PFSK-1 (cell line): ENCODE measurements at regions not wholly inside any gene's neighbourhood (a gene's known extent, or its start where the extent isn't known, plus 50 kb on each side); places are given as distances from the start of the nearest gene placed in this dataset.

Experiments
- FOXP2 ChIP-seq: optimal IDR thresholded peaks from 2 replicates; pipeline ENCODE3; 2011; ENCODE audit warnings: borderline replicate concordance, control low read depth, inconsistent platforms; ENCODE audit not compliant: insufficient read depth; ENCODE audit errors: extremely low read length, extremely low read depth
- POLR2AphosphoS5 ChIP-seq: IDR thresholded peaks from 2 replicates; pipeline ENCODE4 v1.6.1; 2012; ENCODE audit warnings: low read depth, mild to moderate bottlenecking, control low read depth, low read length, moderate library complexity
- REST ChIP-seq, 2 experiments: IDR thresholded peaks; 2 replicates each; pipeline versions ENCODE4 v1.6.1 to v1.8.0; 2011 to 2012; ENCODE audit warnings: low read depth in 2 of 2, low read length in 2 of 2, control low read depth in 1 of 2, inconsistent platforms in 1 of 2, mild to moderate bottlenecking in 1 of 2, moderate library complexity in 1 of 2; ENCODE audit not compliant: insufficient read depth in 1 of 2
- SIN3A ChIP-seq: IDR thresholded peaks from 2 replicates; pipeline ENCODE4 v1.6.1; 2012; ENCODE audit warnings: mild to moderate bottlenecking, low read length, moderate library complexity, borderline replicate concordance; ENCODE audit not compliant: insufficient read depth
- TAF1 ChIP-seq: IDR thresholded peaks from 2 replicates; pipeline ENCODE4 v1.6.1; 2012; ENCODE audit warnings: low read length, control low read depth, borderline replicate concordance; ENCODE audit not compliant: insufficient read depth

GRCh38 chr11:97751952-97752351 is 1268.8 kb upstream of the CNTN5 start:
- TF ChIP-seq POLR2AphosphoS5 (no peak), REST (IDR thresholded peaks at IDR 0.05; ENCODE audit: insufficient read depth in 1 of 2, low read depth in 2 of 2, low read length in 2 of 2) (no peak), FOXP2 (no peak), SIN3A (no peak), TAF1 (no peak)
